ENCODE measurements at regions not wholly inside any gene's neighbourhood (a gene's known extent, or its start where the extent isn't known, plus 50 kb on each side); places are given as distances from the start of the nearest gene placed in this dataset.
"Not testable (repeated sequence)": the region's sequence is repeated elsewhere in the genome, so short reads cannot be mapped to it uniquely, and the experiment has no call there.

DNA sequence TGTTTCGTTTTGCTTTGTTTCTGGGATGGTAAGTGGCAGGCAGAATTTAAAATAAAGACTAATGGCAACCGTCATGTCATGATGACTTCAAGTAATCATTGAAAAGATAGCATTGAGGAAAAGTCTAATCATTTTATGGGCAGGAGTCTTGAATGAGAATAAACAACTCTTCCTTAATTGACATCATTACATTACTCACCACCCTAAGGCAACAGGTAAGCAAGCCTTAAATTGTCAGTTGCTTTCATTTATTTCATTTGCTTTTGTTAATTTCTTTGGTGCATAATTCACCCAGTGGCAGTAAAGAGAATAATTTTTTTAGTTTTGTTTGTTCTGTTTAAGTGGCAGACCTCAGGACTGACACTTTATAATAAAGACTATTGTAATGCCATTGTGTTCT is 669.0 kb downstream of the RWDD3 start:
- Histone ChIP-seq H3K9me3 (ENCODE audit: insufficient read depth, low read length) (no peaks in the 10 kb centered on the region), H3K27ac (ENCODE audit: low read length) (no peak overlapping the region), H3K9ac (ENCODE audit: low read length) (no peak overlapping the region), H3K4me1 (ENCODE audit: low read length) (no peaks in the 10 kb centered on the region), H3K4me3 (ENCODE audit: low read length) (no peak overlapping the region), H3K4me2 (ENCODE audit: low read length) (no peak overlapping the region), H3K36me3 (replicated peaks; ENCODE audit: low read depth, low read length) (no peaks in the 10 kb centered on the region), H3K27me3 (ENCODE audit: low read depth, low read length) (no peaks in the 10 kb centered on the region), H2AFZ (ENCODE audit: low read depth, low read length) (no peak overlapping the region), H4K20me1 (ENCODE audit: insufficient read depth, low read length) (no peaks in the 10 kb centered on the region), H3K79me2 (ENCODE audit: low read length) (no peaks in the 10 kb centered on the region)
- TF ChIP-seq EZH2phosphoT487 (IDR thresholded peaks at IDR 0.05; ENCODE audit: low read depth), result no peak
- TF ChIP-seq, protein P1, sequence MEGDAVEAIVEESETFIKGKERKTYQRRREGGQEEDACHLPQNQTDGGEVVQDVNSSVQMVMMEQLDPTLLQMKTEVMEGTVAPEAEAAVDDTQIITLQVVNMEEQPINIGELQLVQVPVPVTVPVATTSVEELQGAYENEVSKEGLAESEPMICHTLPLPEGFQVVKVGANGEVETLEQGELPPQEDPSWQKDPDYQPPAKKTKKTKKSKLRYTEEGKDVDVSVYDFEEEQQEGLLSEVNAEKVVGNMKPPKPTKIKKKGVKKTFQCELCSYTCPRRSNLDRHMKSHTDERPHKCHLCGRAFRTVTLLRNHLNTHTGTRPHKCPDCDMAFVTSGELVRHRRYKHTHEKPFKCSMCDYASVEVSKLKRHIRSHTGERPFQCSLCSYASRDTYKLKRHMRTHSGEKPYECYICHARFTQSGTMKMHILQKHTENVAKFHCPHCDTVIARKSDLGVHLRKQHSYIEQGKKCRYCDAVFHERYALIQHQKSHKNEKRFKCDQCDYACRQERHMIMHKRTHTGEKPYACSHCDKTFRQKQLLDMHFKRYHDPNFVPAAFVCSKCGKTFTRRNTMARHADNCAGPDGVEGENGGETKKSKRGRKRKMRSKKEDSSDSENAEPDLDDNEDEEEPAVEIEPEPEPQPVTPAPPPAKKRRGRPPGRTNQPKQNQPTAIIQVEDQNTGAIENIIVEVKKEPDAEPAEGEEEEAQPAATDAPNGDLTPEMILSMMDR (IDR thresholded peaks at IDR 0.05; ENCODE audit: low read depth, low read length), result no peak

DNA sequence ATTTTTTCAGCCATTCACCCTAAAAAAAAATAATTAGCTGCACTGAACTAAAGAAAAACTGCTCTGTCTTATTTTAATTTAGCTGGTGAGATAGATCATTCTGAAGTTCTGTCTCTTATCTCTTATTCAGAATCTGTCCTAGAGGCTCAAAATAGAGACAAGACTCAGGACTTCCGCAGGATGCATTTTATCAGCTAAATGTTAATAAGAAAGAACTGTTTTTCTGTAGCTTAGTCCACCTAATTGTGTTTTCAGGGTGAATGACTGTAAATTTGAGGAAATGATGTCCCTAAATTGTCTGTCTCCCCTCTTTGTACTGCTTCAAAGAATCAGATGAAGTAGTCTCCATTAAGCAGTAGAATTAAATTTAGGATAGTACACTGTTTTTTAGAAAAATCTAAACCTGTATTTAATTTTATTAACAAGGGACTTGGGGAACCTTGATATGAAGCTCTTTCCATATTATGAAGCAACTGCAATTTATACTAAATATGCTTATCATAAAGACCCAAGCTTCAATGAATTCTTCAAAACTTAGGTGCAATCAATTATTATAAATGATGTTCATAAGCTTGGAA is 671.9 kb downstream of the RWDD3 start:
- Histone ChIP-seq H4K20me1 (ENCODE audit: insufficient read depth, low read length) (no peaks in the 10 kb centered on the region), H3K4me3 (ENCODE audit: low read length) (no peak overlapping the region), H3K9me3 (ENCODE audit: insufficient read depth, low read length) (no peaks in the 10 kb centered on the region), H3K9ac (ENCODE audit: low read length) (no peak overlapping the region), H3K4me1 (ENCODE audit: low read length) (no peaks in the 10 kb centered on the region), H3K27me3 (ENCODE audit: low read depth, low read length) (no peaks in the 10 kb centered on the region), H2AFZ (ENCODE audit: low read depth, low read length) (no peak overlapping the region), H3K36me3 (replicated peaks; ENCODE audit: low read depth, low read length) (no peaks in the 10 kb centered on the region), H3K4me2 (ENCODE audit: low read length) (no peak overlapping the region), H3K27ac (ENCODE audit: low read length) (no peak overlapping the region), H3K79me2 (ENCODE audit: low read length) (no peaks in the 10 kb centered on the region)
- TF ChIP-seq, protein P1 (IDR thresholded peaks at IDR 0.05; ENCODE audit: low read depth, low read length), result no peak
- TF ChIP-seq EZH2phosphoT487 (IDR thresholded peaks at IDR 0.05; ENCODE audit: low read depth), result no peak

GRCh38 chr1:95911739-95912138 is 677.7 kb downstream of the RWDD3 start:
- not testable (repeated sequence) for H3K9me3 ChIP-seq (ENCODE audit: insufficient read depth, low read length); H3K4me1 ChIP-seq (ENCODE audit: low read length); H3K79me2 ChIP-seq (ENCODE audit: low read length); H3K4me3 ChIP-seq (ENCODE audit: low read length); H3K4me2 ChIP-seq (ENCODE audit: low read length); H3K27me3 ChIP-seq (ENCODE audit: low read depth, low read length); H3K36me3 ChIP-seq (replicated peaks; ENCODE audit: low read depth, low read length); H2AFZ ChIP-seq (ENCODE audit: low read depth, low read length); H3K27ac ChIP-seq (ENCODE audit: low read length); H4K20me1 ChIP-seq (ENCODE audit: insufficient read depth, low read length); H3K9ac ChIP-seq (ENCODE audit: low read length)

- Histone ChIP-seq H3K4me3 (ENCODE audit: low read length) (no peak overlapping the region), H3K9me3 (ENCODE audit: insufficient read depth, low read length) (no peaks in the 10 kb centered on the region), H3K9ac (ENCODE audit: low read length) (no peak overlapping the region), H4K20me1 (ENCODE audit: insufficient read depth, low read length) (no peaks in the 10 kb centered on the region), H3K27me3 (ENCODE audit: low read depth, low read length) (no peaks in the 10 kb centered on the region), H2AFZ (ENCODE audit: low read depth, low read length) (no peak overlapping the region), H3K4me2 (ENCODE audit: low read length) (no peak overlapping the region), H3K79me2 (ENCODE audit: low read length) (no peaks in the 10 kb centered on the region), H3K4me1 (ENCODE audit: low read length) (no peaks in the 10 kb centered on the region), H3K36me3 (replicated peaks; ENCODE audit: low read depth, low read length) (no peaks in the 10 kb centered on the region), H3K27ac (ENCODE audit: low read length) (no peak overlapping the region)
- TF ChIP-seq, protein P1 (IDR thresholded peaks at IDR 0.05; ENCODE audit: low read depth, low read length), result no peak
- no peak for TF ChIP-seq EZH2phosphoT487 (IDR thresholded peaks at IDR 0.05; ENCODE audit: low read depth)
These were observed 682.6 kb downstream of the RWDD3 start for GRCh38 chr1:95916616-95917015.

DNA sequence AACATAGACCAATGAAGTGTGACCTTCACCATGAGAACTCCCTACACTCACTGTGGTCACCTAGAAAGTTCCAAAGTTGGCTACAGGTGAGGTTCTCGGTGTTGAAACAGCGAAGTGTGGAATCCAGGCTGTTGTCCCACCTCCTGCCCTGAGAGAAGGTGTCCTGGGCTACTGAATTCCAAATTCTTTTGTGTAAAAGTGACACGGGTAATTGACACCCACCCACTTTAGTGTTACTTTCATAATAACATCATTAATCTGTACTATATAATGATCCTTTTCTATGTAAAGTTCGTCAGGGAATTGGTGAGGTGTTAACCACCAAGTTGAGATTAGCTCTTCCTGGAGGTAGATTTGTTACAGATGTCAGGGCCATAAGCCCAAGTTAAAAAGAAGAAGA is 690.7 kb downstream of the RWDD3 start:
- no peaks in the 10 kb centered on the region for H4K20me1 ChIP-seq (ENCODE audit: insufficient read depth, low read length)
- H3K4me1 ChIP-seq (ENCODE audit: low read length), result no peaks in the 10 kb centered on the region
- H3K79me2 ChIP-seq (ENCODE audit: low read length), result no peaks in the 10 kb centered on the region
- H3K36me3 ChIP-seq (replicated peaks; ENCODE audit: low read depth, low read length), result no peaks in the 10 kb centered on the region
- no peak overlapping the region for H3K4me3 ChIP-seq (ENCODE audit: low read length)
- H3K9ac ChIP-seq (ENCODE audit: low read length), result no peak overlapping the region
- no peak overlapping the region for H3K4me2 ChIP-seq (ENCODE audit: low read length)
- H3K27ac ChIP-seq (ENCODE audit: low read length), result no peak overlapping the region
- no peak overlapping the region for H2AFZ ChIP-seq (ENCODE audit: low read depth, low read length)
- H3K9me3 ChIP-seq (ENCODE audit: insufficient read depth, low read length), result no peaks in the 10 kb centered on the region
- no peaks in the 10 kb centered on the region for H3K27me3 ChIP-seq (ENCODE audit: low read depth, low read length)
- TF ChIP-seq, protein P1 (IDR thresholded peaks at IDR 0.05; ENCODE audit: low read depth, low read length), result no peak
- TF ChIP-seq EZH2phosphoT487 (IDR thresholded peaks at IDR 0.05; ENCODE audit: low read depth), result no peak
